ENCODE measurements at regions not wholly inside any gene's neighbourhood (a gene's known extent, or its start where the extent isn't known, plus 50 kb on each side); places are given as distances from the start of the nearest gene placed in this dataset.

DNA sequence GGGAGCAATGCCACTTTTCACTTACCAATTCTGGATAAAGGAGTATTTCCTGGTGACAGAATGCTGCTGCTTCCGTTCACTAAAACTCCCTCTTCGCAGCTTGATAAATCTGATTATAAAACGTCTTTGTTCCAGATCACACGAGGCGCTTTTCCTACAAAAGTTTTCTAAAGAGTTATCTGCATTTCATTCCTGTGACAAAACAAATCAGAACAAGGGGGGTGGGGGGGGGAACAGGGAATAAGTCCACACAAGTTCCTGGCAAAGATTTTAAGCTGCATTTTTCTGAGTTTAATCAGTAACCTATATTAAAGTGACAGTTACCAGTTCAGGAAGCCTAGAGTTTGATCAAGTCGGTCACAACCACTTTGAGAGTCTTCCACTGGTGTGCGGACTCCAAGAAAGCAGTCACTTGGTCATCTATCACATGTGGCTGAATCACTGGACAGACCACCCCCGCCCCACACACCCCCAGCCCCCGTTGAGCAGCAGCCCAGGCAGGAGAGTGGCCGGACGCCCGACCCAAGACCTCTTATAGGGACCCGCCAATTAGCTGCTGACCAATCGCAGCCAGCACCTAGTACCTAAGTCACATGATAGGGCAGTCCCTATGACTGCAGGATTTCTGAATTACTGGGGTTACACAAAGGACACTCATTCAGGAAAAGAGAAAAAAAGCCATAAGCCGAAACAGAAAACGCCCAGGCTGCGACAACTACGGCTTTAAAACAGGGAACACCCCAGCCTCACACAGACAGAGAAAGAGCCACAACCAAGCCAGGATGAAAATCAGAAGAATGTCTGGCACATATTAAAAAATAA is 569.3 kb upstream of the DIPK2B start:
- Histone ChIP-seq H4K20me1 (no peaks in the 10 kb centered on the region), H3K4me2 (peak overlapping the region; percentile 70), H3K4me1 (peaks cover 40% of the 10 kb centered on the region), H3K9me3 (no peaks in the 10 kb centered on the region; the same call in 1 of the 2 replicates), H3K27me3 (no peaks in the 10 kb centered on the region), H3K27ac (peak overlapping the region; percentile 79), H3K9ac (peak overlapping the region; percentile 81), H3K4me3 (peak overlapping the region; percentile 70), H3K36me3 (no peaks in the 10 kb centered on the region)
- TF ChIP-seq Cebpa-rat (IDR thresholded peaks at IDR 0.05): no peak

DNA sequence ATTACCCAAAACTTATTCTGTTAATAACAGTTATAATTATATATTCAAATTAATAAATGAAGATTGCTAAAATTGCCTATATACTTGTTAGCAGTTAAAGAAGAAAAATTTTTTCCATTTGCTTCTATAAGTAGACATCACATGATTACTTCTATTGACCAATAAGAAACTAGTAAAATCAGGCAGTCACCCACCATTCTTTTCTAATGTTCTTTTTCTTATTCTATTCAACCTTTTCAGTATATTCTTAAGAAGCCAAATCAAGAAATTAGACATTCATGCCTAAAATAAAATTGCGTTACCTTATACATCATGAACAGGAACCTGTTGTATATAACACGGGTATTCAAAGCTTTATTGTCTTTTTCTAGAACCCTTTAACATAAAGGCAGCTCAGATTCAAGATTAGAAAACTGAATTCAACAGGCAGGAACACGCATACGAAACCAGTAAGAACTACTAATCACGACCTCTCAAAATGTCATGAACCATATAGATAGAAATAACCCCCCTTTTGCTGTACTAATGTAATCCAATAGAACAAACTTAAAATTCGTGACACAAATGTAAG is 568.1 kb upstream of the DIPK2B start:
- no peaks in the 10 kb centered on the region for H4K20me1 ChIP-seq
- H3K4me1 ChIP-seq: peaks cover 48% of the 10 kb centered on the region
- peak overlapping the region; percentile 50 for H3K4me2 ChIP-seq
- TF ChIP-seq Cebpa-rat (IDR thresholded peaks at IDR 0.05): no peak
- H3K9ac ChIP-seq: peak overlapping the region; percentile 81
- H3K27me3 ChIP-seq: no peaks in the 10 kb centered on the region
- no peaks in the 10 kb centered on the region for H3K36me3 ChIP-seq
- H3K27ac ChIP-seq: peak overlapping the region; percentile 79
- H3K4me3 ChIP-seq: peak overlapping the region; percentile 70
- no peaks in the 10 kb centered on the region; the same call in 1 of the 2 replicates for H3K9me3 ChIP-seq

DNA sequence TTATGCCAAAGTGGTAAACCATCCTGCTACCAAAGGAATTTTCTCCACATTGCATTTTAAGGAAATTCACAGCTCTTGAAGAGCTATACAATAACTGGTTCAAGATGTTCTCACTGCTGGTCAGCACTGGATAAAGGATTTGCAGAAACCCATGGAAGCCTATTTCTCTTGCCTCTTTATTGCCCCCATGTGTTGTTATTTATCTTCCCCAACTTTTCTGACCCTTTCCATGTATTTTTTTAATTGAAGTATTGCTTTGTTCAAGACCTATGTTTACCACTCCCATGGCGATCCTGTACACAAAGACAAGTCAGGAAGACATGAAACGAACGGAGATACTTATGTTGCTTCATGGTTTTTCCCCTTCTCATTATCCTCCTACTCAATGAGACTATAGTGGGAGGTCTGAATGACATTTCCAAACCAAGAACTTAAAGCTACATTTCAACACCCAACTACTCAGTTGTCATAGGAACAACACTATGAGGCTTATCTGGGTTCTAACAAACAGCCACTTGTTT is 566.4 kb upstream of the DIPK2B start:
- TF ChIP-seq Cebpa-rat (IDR thresholded peaks at IDR 0.05): no peak
- H3K27me3 ChIP-seq: no peaks in the 10 kb centered on the region
- H3K9me3 ChIP-seq: no peaks in the 10 kb centered on the region; the same call in 1 of the 2 replicates
- peak overlapping the region; percentile 70 for H3K4me3 ChIP-seq
- peaks cover 48% of the 10 kb centered on the region for H3K4me1 ChIP-seq
- no peaks in the 10 kb centered on the region for H4K20me1 ChIP-seq
- peak overlapping the region; percentile 75 for H3K9ac ChIP-seq
- peaks cover 6% of the 10 kb centered on the region; the same call in 1 of the 2 replicates for H3K36me3 ChIP-seq
- peak overlapping the region; percentile 79 for H3K27ac ChIP-seq
- peak overlapping the region; percentile 95 for H3K4me2 ChIP-seq

- no peaks in the 10 kb centered on the region for H3K27me3 ChIP-seq
- H3K36me3 ChIP-seq: peaks cover 6% of the 10 kb centered on the region; the same call in 1 of the 2 replicates
- peak overlapping the region; percentile 70 for H3K4me3 ChIP-seq
- peaks cover 48% of the 10 kb centered on the region for H3K4me1 ChIP-seq
- H3K4me2 ChIP-seq: peak overlapping the region; percentile 95
- H3K9me3 ChIP-seq: no peaks in the 10 kb centered on the region; the same call in 1 of the 2 replicates
- H3K27ac ChIP-seq: peak overlapping the region; percentile 79
- no peaks in the 10 kb centered on the region for H4K20me1 ChIP-seq
- H3K9ac ChIP-seq: peak overlapping the region; percentile 75
- no peak for TF ChIP-seq Cebpa-rat (IDR thresholded peaks at IDR 0.05)
Observed at GRCh38 chrX:45765767-45766166, 565.1 kb upstream of the DIPK2B start.

DNA sequence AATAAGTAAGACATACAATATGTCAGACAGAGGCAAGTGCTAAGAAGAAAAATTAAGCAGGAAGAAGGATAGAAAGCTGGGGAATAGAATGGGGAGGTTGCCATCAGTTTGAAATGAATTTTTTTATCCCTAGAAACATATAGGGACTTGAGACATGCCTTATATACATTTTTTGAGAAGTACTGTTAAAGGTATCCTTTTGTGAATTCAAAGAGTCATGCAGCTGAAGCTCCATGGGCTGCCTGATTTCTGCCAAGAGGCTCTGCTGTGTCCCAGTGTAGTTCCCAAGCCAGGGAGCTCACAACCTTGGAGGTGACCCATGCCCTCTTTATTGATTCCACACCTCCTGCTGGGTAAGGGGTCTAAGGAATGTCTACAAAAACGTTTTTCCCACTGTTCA is 564.6 kb upstream of the DIPK2B start:
- peaks cover 6% of the 10 kb centered on the region; the same call in 1 of the 2 replicates for H3K36me3 ChIP-seq
- H3K9me3 ChIP-seq: no peaks in the 10 kb centered on the region; the same call in 1 of the 2 replicates
- no peaks in the 10 kb centered on the region for H3K27me3 ChIP-seq
- peak overlapping the region; percentile 75 for H3K9ac ChIP-seq
- peak overlapping the region; percentile 95 for H3K4me2 ChIP-seq
- H3K4me1 ChIP-seq: peaks cover 52% of the 10 kb centered on the region
- no peaks in the 10 kb centered on the region for H4K20me1 ChIP-seq
- TF ChIP-seq Cebpa-rat (IDR thresholded peaks at IDR 0.05): no peak
- peak overlapping the region; percentile 79 for H3K27ac ChIP-seq
- H3K4me3 ChIP-seq: peak overlapping the region; percentile 70

DNA sequence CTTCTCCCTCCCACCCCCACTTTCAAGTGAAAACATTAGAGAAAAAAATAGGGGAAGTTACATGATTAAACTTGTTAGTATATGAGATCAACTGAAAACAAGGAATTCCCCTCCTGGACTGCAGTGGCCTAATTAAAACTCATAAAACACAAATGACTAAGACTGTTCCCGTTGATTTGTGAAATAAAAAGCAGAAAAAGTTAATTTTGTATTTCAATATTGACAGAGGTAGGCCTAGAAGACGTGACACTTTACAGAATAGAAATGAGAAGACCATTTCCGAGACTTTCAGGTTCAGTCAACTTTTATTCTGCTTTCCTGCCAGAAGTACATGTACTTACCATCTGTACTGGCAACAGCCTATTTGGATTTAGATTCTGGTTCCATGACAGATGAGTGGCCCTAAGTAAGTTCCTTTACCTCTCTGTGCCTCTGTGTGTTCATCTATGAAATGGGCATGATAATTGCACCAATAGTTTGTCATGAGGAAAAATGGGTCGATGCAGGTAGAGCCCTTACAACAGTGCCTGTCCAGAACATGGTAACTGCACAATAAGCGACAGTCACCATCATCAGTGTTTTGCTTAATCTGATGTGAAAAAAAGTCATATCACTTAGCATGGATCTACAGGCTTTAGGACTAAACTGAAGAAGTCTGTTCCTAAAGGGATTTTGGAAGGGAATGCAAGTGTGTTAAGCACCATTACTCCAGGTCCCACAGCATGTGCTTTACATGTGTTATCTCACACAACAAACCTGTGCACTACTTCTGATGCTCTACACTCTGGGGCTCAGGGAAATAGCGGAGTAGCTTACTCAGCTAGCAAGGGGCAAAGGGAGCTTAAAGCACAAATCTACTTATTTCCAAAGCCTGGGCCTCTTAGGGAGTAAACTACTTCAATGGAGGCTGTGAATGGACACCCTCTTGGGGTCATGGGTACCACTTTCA is 562.3 kb upstream of the DIPK2B start:
- Histone ChIP-seq H3K27ac (peak overlapping the region; percentile 91), H4K20me1 (no peaks in the 10 kb centered on the region), H3K9ac (peak overlapping the region; percentile 13; the same call in 1 of the 2 replicates), H3K4me1 (peaks cover 75% of the 10 kb centered on the region), H3K27me3 (no peaks in the 10 kb centered on the region), H3K9me3 (no peaks in the 10 kb centered on the region), H3K4me3 (peak overlapping the region; percentile 62), H3K36me3 (peaks cover 6% of the 10 kb centered on the region; the same call in 1 of the 2 replicates), H3K4me2 (peak overlapping the region; percentile 95)
- no peak for TF ChIP-seq Cebpa-rat (IDR thresholded peaks at IDR 0.05)

- H3K4me2 ChIP-seq: peak overlapping the region; percentile 95
- H3K27me3 ChIP-seq: no peaks in the 10 kb centered on the region
- peak overlapping the region; percentile 91 for H3K27ac ChIP-seq
- TF ChIP-seq Cebpa-rat (IDR thresholded peaks at IDR 0.05): no peak
- H3K9me3 ChIP-seq: no peaks in the 10 kb centered on the region
- H3K9ac ChIP-seq: peak overlapping the region; percentile 56
- peak overlapping the region; percentile 62 for H3K4me3 ChIP-seq
- H3K36me3 ChIP-seq: peaks cover 6% of the 10 kb centered on the region; the same call in 1 of the 2 replicates
- no peaks in the 10 kb centered on the region for H4K20me1 ChIP-seq
- H3K4me1 ChIP-seq: peaks cover 85% of the 10 kb centered on the region
Observed at GRCh38 chrX:45761920-45762319, 561.2 kb upstream of the DIPK2B start.

DNA sequence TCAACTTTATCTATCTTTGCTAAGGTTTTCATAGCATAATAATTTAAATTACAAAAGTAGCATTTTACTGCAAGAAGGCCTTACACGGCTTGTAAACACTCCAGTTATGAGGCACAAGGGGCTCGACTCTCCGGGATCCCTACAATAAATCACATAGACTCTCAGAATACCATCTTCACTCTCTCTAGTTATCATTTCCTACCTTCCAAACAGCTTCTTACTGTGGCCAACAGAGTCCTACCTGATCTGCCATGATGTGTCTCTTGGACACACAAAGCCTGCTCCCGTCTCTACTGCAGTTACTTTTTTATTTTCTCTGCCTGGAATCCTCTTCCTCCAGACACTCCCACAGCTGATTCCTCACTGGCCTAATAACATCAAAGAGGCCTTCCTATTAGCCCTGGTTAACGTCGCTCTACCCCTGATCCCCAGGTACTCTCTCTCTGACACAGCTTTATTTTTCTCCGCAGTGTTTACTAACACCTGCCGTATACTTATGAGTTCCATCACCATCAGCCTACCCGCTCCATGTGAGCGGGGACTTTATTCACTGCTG is 559.6 kb upstream of the DIPK2B start:
- no peaks in the 10 kb centered on the region for H3K27me3 ChIP-seq
- peaks cover 97% of the 10 kb centered on the region for H3K4me1 ChIP-seq
- H3K4me2 ChIP-seq: peak overlapping the region; percentile 95
- H3K9me3 ChIP-seq: no peaks in the 10 kb centered on the region
- H3K9ac ChIP-seq: peak overlapping the region; percentile 78
- peaks cover 6% of the 10 kb centered on the region; the same call in 1 of the 2 replicates for H3K36me3 ChIP-seq
- H4K20me1 ChIP-seq: no peaks in the 10 kb centered on the region
- TF ChIP-seq Cebpa-rat (IDR thresholded peaks at IDR 0.05): no peak
- peak overlapping the region; percentile 62 for H3K4me3 ChIP-seq
- H3K27ac ChIP-seq: peak overlapping the region; percentile 91
